WERI-Rb-1 (cell line): ENCODE measurements at regions not wholly inside any gene's neighbourhood (a gene's known extent, or its start where the extent isn't known, plus 50 kb on each side); places are given as distances from the start of the nearest gene placed in this dataset.

Experiments
- DNase-seq: peaks from one replicate; pipeline ENCODE4 v3.0.0-alpha.2; 2020
- H3K27ac ChIP-seq: fragments of 250-450 bp; sonication (Bioruptor Pico); 2 replicates; pipeline ENCODE4 v1.5.1; 2020; ENCODE audit warnings: mild to moderate bottlenecking, moderate library complexity
- H3K27me3 ChIP-seq: fragments of 250-450 bp; sonication (Bioruptor Pico); 2 replicates; pipeline ENCODE4 v1.5.1; 2021; ENCODE audit warnings: mild to moderate bottlenecking, low read depth, moderate library complexity; ENCODE audit not compliant: insufficient read depth, severe bottlenecking
- H3K36me3 ChIP-seq: fragments of 250-450 bp; sonication (Bioruptor Pico); 2 replicates; pipeline ENCODE4 v1.5.1; 2020; ENCODE audit warnings: mild to moderate bottlenecking, moderate library complexity
- H3K4me3 ChIP-seq: 2 replicates; pipeline ENCODE4 v1.5.1; 2011; ENCODE audit warnings: low read depth, mild to moderate bottlenecking, control low read depth, low read length
- H3K9me3 ChIP-seq: fragments of 250-450 bp; sonication (Bioruptor Pico); 2 replicates; pipeline ENCODE4 v1.5.1; 2021; ENCODE audit warnings: mild to moderate bottlenecking, moderate library complexity; ENCODE audit not compliant: severe bottlenecking
- TF ChIP-seq, protein P1 (sequence below): IDR thresholded peaks from 2 replicates; pipeline ENCODE4 v1.5.1; 2011; ENCODE audit warnings: low read depth, mild to moderate bottlenecking, control low read depth, inconsistent platforms, low read length

DNA sequence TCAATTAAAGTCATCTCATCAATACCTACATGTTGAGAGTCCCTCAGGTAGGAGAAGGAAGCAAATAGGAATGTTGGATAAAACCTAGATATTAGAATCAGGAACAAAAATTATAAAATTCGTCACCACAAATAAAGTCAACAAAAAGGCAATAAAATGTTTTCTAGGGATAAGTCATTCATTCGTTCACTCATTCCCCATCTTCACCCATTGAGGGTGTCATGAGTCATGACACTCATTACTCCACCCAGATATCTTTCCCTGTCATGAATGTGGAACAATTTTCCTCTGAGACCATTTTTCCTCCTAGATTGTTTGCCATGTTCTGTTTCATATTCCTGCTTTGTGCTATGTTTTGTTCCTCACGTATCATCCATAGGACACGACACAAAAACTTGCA is 50.9 kb upstream of the OLIG3 start:
- no peaks in the 10 kb centered on the region for H3K36me3 ChIP-seq
- TF ChIP-seq, protein P1, sequence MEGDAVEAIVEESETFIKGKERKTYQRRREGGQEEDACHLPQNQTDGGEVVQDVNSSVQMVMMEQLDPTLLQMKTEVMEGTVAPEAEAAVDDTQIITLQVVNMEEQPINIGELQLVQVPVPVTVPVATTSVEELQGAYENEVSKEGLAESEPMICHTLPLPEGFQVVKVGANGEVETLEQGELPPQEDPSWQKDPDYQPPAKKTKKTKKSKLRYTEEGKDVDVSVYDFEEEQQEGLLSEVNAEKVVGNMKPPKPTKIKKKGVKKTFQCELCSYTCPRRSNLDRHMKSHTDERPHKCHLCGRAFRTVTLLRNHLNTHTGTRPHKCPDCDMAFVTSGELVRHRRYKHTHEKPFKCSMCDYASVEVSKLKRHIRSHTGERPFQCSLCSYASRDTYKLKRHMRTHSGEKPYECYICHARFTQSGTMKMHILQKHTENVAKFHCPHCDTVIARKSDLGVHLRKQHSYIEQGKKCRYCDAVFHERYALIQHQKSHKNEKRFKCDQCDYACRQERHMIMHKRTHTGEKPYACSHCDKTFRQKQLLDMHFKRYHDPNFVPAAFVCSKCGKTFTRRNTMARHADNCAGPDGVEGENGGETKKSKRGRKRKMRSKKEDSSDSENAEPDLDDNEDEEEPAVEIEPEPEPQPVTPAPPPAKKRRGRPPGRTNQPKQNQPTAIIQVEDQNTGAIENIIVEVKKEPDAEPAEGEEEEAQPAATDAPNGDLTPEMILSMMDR: no peak
- no peaks in the 10 kb centered on the region for H3K27me3 ChIP-seq
- no peak for DNase-seq
- H3K9me3 ChIP-seq: no peaks in the 10 kb centered on the region
- H3K27ac ChIP-seq: no peak overlapping the region
- no peak overlapping the region for H3K4me3 ChIP-seq

GRCh38 chr6:137547186-137547585 is 53.0 kb upstream of the OLIG3 start:
- H3K9me3 ChIP-seq: no peaks in the 10 kb centered on the region
- no peak overlapping the region for H3K4me3 ChIP-seq
- no peak for DNase-seq
- TF ChIP-seq, protein P1: no peak
- no peaks in the 10 kb centered on the region for H3K36me3 ChIP-seq
- no peak overlapping the region for H3K27ac ChIP-seq
- H3K27me3 ChIP-seq: peaks cover 2% of the 10 kb centered on the region

- H3K4me3 ChIP-seq: no peak overlapping the region
- no peaks in the 10 kb centered on the region for H3K36me3 ChIP-seq
- H3K27me3 ChIP-seq: peaks cover 2% of the 10 kb centered on the region
- DNase-seq: no peak
- H3K27ac ChIP-seq: no peak overlapping the region
- no peaks in the 10 kb centered on the region for H3K9me3 ChIP-seq
- TF ChIP-seq, protein P1: no peak
Observed at GRCh38 chr6:137547601-137548000, 53.4 kb upstream of the OLIG3 start.

DNA sequence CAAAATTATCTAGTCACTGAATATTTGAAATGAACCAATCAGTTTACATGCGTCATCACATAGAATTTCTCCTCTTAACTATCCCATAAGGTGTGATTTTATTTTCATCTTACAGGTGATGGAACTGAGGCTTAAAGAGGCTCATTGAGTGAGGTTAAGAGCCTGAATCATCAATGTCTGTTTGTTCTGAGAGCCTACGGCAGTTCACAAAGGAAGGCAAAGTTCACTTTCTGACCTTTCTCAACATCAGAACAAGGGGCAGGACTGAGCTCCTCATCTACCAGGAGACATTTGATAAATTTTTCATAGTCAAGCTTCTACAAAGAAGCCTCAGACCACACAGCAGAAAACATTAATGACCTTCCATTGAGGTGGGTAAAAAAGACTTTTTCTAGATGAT is 54.9 kb upstream of the OLIG3 start:
- no peak overlapping the region for H3K4me3 ChIP-seq
- no peak overlapping the region for H3K27ac ChIP-seq
- TF ChIP-seq, protein P1: no peak
- H3K36me3 ChIP-seq: no peaks in the 10 kb centered on the region
- peaks cover 2% of the 10 kb centered on the region for H3K27me3 ChIP-seq
- H3K9me3 ChIP-seq: no peaks in the 10 kb centered on the region
- no peak for DNase-seq

DNA sequence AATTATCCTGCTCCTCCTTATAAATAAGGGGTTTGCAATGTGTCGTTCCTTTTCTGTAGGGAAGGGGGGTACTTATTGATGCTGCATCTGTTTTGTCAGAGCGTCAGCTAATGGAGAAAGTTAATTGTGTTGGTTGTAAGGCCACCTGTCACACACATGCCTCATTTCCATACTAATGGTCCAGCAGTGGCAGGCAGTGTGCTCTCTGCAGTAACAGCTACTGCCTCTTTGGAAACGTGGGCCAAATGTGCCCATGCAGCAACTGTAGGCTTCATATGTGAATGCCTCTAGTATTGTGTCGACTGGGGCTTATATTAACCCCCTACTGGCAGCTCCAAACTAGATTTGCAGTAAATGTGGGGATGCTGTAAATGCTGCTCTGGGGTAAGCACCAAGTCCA is 56.3 kb upstream of the OLIG3 start:
- H3K27me3 ChIP-seq: peaks cover 2% of the 10 kb centered on the region
- no peak for DNase-seq
- H3K4me3 ChIP-seq: no peak overlapping the region
- H3K9me3 ChIP-seq: no peaks in the 10 kb centered on the region
- TF ChIP-seq, protein P1: no peak
- H3K27ac ChIP-seq: no peak overlapping the region
- H3K36me3 ChIP-seq: no peaks in the 10 kb centered on the region

DNA sequence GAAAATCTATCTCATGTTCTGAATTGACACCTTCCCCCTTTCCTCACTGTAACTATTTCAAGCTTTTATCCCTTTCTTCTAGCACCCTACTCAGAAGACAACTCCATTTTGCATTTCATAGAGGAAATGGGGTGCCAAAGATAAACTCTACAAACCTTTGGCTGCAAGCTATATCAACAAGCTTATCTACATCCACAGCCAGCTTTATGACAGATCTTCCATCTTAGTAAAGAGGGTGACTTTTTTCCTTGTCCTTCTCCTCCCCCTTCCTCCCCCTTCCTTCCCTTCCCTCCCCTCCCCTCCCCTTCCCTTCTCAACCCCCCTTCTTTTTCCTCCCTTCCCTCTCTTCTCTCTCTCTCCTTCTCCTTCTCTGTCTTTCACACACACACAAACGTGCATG is 58.0 kb upstream of the OLIG3 start:
- H3K4me3 ChIP-seq: no peak overlapping the region
- DNase-seq: no peak
- no peaks in the 10 kb centered on the region for H3K9me3 ChIP-seq
- H3K27me3 ChIP-seq: peaks cover 2% of the 10 kb centered on the region
- H3K27ac ChIP-seq: no peak overlapping the region
- TF ChIP-seq, protein P1: no peak
- H3K36me3 ChIP-seq: no peaks in the 10 kb centered on the region
